Kidney (tissue), 13 donors: ENCODE measurements at regions not wholly inside any gene's neighbourhood (a gene's known extent, or its start where the extent isn't known, plus 50 kb on each side); places are given as distances from the start of the nearest gene placed in this dataset.

ENCODE experiments used
- DNase-seq, 5 donors: peaks; one replicate each; pipeline ENCODE4 v3.0.0-alpha.2; 2013 to 2020
- FAIRE-seq: peaks from 2 replicates; lab custom pipeline; 2012; peaks lifted over from hg19 to GRCh38; lab: Jason Lieb, UNC
- H3K27ac ChIP-seq, 2 donors: one replicate each; pipeline ENCODE4 v1.7.0; 2013; ENCODE audit warnings: low read depth in 2 of 2, low read length in 2 of 2, inconsistent platforms in 1 of 2
- H3K27me3 ChIP-seq: one replicate; pipeline ENCODE4 v1.7.1; 2013; ENCODE audit warnings: low read length, inconsistent platforms; ENCODE audit not compliant: control insufficient read depth, insufficient read depth
- H3K36me3 ChIP-seq, 3 donors: one replicate each; pipeline versions ENCODE4 v1.7.0 to v1.7.1; 2013; ENCODE audit warnings: low read length in 3 of 3, control low read depth in 1 of 3, inconsistent platforms in 1 of 3; ENCODE audit not compliant: insufficient read depth in 3 of 3, control insufficient read depth in 2 of 3
- H3K4me1 ChIP-seq, 3 donors: one replicate each; pipeline versions ENCODE4 v1.7.0 to v1.7.1; 2013; ENCODE audit warnings: low read length in 3 of 3, inconsistent platforms in 1 of 3, low read depth in 1 of 3; ENCODE audit not compliant: control insufficient read depth in 2 of 3, insufficient read depth in 2 of 3
- H3K4me3 ChIP-seq, 3 donors: one replicate each; pipeline versions ENCODE4 v1.7.0 to v1.8.1; 2013; ENCODE audit warnings: low read length in 3 of 3, control low read depth in 1 of 3, inconsistent platforms in 1 of 3
- H3K9ac ChIP-seq, 3 donors: one replicate each; pipeline versions ENCODE4 v1.7.0 to v1.7.1; 2013; ENCODE audit warnings: low read length in 3 of 3, control low read depth in 1 of 3, inconsistent platforms in 1 of 3
- H3K9me3 ChIP-seq, 3 donors: one replicate each; pipeline versions ENCODE4 v1.7.0 to v1.7.1; 2013; ENCODE audit warnings: low read length in 3 of 3, control low read depth in 1 of 3, inconsistent platforms in 1 of 3; ENCODE audit not compliant: control insufficient read depth in 2 of 3, insufficient read depth in 1 of 3
- intact Hi-C: fragments of 100-400 bp; cut with DNase I; formaldehyde crosslinking; loops from one replicate; pipeline ENCODE4 v1.11.1; 2022
- TF ChIP-seq, protein P1 (sequence below): IDR thresholded peaks from 3 replicates; pipeline ENCODE4 v1.5.1; 2012; ENCODE audit warnings: mild to moderate bottlenecking, moderate library complexity, borderline replicate concordance; ENCODE audit not compliant: insufficient read depth; ENCODE audit errors: extremely low read depth
- donor health status: control.
- donor health status: control.
- donor health status: control.
- donor health status: control.
- donor health status: control.
- donor health status: DM: yes; HTN: yes; CAD: no.
- donor health status: Normal renal cell carcinoma (clear cell type).

- intact Hi-C loops: no loop called here
- TF ChIP-seq, protein P1, sequence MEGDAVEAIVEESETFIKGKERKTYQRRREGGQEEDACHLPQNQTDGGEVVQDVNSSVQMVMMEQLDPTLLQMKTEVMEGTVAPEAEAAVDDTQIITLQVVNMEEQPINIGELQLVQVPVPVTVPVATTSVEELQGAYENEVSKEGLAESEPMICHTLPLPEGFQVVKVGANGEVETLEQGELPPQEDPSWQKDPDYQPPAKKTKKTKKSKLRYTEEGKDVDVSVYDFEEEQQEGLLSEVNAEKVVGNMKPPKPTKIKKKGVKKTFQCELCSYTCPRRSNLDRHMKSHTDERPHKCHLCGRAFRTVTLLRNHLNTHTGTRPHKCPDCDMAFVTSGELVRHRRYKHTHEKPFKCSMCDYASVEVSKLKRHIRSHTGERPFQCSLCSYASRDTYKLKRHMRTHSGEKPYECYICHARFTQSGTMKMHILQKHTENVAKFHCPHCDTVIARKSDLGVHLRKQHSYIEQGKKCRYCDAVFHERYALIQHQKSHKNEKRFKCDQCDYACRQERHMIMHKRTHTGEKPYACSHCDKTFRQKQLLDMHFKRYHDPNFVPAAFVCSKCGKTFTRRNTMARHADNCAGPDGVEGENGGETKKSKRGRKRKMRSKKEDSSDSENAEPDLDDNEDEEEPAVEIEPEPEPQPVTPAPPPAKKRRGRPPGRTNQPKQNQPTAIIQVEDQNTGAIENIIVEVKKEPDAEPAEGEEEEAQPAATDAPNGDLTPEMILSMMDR: no peak
- H3K9ac ChIP-seq: no peak overlapping the region
- DNase-seq: no peak
- no peaks in the 10 kb centered on the region for H3K27me3 ChIP-seq
- no peak for FAIRE-seq
- no peak overlapping the region for H3K4me3 ChIP-seq
- no peaks in the 10 kb centered on the region for H3K36me3 ChIP-seq
- peaks cover 0 to 7% (median 0%) of the 10 kb centered on the region in 3 donors for H3K9me3 ChIP-seq
- no peaks in the 10 kb centered on the region for H3K4me1 ChIP-seq
- no peak overlapping the region for H3K27ac ChIP-seq
Observed at GRCh38 chr9:108040783-108041182, 551.2 kb upstream of the KLF4 start.

GRCh38 chr9:108039493-108039892 is 549.9 kb upstream of the KLF4 start:
- FAIRE-seq (no peak), DNase-seq (no peak)
- Histone ChIP-seq H3K4me3 (no peak overlapping the region), H3K36me3 (no peaks in the 10 kb centered on the region), H3K27me3 (no peaks in the 10 kb centered on the region), H3K9ac (no peak overlapping the region), H3K27ac (no peak overlapping the region), H3K9me3 (peaks cover 0 to 7% (median 0%) of the 10 kb centered on the region in 3 donors), H3K4me1 (no peaks in the 10 kb centered on the region)
- TF ChIP-seq, protein P1: no peak
- intact Hi-C loops: no loop called here

GRCh38 chr9:108039012-108039411 is 549.4 kb upstream of the KLF4 start:
- TF ChIP-seq, protein P1: no peak
- Histone ChIP-seq H3K9me3 (peaks cover 0 to 7% (median 0%) of the 10 kb centered on the region in 3 donors), H3K27ac (no peak overlapping the region), H3K36me3 (no peaks in the 10 kb centered on the region), H3K9ac (no peak overlapping the region), H3K27me3 (no peaks in the 10 kb centered on the region), H3K4me1 (no peaks in the 10 kb centered on the region), H3K4me3 (no peak overlapping the region)
- FAIRE-seq (no peak), DNase-seq (no peak)
- intact Hi-C loops: no loop called here

DNA sequence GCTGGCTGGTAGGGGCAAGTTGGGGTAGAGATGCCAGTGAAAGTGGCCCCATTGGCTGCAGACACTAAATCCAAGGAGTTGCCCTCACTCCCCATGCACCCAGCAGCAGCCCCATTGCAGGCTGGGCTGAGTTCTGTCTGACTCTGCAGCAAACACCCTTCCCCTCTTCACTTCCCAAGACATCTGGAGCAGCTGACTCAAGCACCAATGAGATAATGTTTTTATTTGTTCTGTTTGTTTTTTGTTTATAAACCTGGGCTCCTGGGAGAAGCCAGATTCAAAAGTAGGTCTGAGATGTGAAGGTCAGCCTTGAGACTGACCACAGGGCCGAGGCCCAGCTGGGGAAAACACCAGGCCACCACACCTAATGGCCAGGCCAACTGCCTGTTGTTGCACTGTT is 545.9 kb upstream of the KLF4 start:
- no peak for FAIRE-seq
- Histone ChIP-seq H3K9ac (no peak overlapping the region), H3K4me1 (no peaks in the 10 kb centered on the region), H3K4me3 (no peak overlapping the region), H3K36me3 (no peaks in the 10 kb centered on the region), H3K27ac (no peak overlapping the region), H3K9me3 (no peaks in the 10 kb centered on the region), H3K27me3 (no peaks in the 10 kb centered on the region)
- intact Hi-C loops: no loop called here
- TF ChIP-seq, protein P1: no peak
- no peak for DNase-seq
